Heart left ventricle (tissue), 13 donors: ENCODE measurements at regions not wholly inside any gene's neighbourhood (a gene's known extent, or its start where the extent isn't known, plus 50 kb on each side); places are given as distances from the start of the nearest gene placed in this dataset.

Experiments used
- POLR2A ChIP-seq, 2 donors: fragments of 450-650 bp; IDR thresholded peaks; one replicate each; pipeline ENCODE4 v1.6.1; 2017; ENCODE audit warnings: antibody characterized with exemption in 2 of 2, mild to moderate bottlenecking in 2 of 2, moderate library complexity in 2 of 2
- TF ChIP-seq, protein P1 (sequence below), 12 donors: fragments of 200-600 bp; sonication (generic) in 4 of 12; IDR thresholded peaks; one replicate each; pipeline versions ENCODE4 v1.5.0 to v1.8.0; 2018 to 2022; ENCODE audit warnings: antibody characterized with exemption in 12 of 12, mild to moderate bottlenecking in 5 of 12
- donor health status: ischemic (EF 13 %, LVEDD 7.1; RV severe dilation, severe dysfunction).
- donor health status: DM: no; HTN: yes; CAD: no.
- donor health status: DM: no; HTN: no; CAD: no.
- donor health status: ischemic (EF 25% LVEDD 6.9; RV normal size, moderate dysfunction).
- donor health status: ischemic (EF 25% LVEDD 5.7; RV mildly dilated, moderate dysfunction).
- donor health status: ischemic (EF 35%, LVEDD 5.7; RV mildly dilated, moderate dysfunction).
- donor health status: nonischemic (EF 11% LVEDD 7.7; RV severe dilation, severe dysfunction).
- donor health status: DM: yes; HTN: yes; CAD: no.
- donor health status: PGD.
- donor health status: ischemic (EF 29% LVEDD 5.4; RV normal size, mild dysfunction).
- donor health status: nonischemic (EF 23%, LVEDD 6.1; RV moderate dilation, normal function).

DNA sequence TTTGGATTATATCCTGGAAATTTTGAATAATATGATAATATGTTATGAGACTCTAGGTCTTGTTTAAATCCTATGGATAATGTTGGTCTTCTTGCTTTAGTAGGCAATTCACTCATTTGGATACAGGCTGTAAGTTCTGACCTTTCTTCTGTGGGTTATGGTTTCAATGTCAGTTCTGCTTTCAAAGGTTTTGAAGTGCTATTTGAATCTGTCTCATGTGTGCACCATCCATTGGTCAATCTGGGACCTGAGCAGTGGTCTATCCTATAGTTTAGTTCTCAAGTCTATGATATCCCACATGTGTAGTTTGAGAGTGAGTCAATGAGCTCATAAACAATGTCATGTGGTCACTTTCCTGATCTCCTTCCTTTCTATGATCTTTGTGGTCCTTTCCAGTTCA is 94.4 kb downstream of the RMI1 start:
- TF ChIP-seq, protein P1, sequence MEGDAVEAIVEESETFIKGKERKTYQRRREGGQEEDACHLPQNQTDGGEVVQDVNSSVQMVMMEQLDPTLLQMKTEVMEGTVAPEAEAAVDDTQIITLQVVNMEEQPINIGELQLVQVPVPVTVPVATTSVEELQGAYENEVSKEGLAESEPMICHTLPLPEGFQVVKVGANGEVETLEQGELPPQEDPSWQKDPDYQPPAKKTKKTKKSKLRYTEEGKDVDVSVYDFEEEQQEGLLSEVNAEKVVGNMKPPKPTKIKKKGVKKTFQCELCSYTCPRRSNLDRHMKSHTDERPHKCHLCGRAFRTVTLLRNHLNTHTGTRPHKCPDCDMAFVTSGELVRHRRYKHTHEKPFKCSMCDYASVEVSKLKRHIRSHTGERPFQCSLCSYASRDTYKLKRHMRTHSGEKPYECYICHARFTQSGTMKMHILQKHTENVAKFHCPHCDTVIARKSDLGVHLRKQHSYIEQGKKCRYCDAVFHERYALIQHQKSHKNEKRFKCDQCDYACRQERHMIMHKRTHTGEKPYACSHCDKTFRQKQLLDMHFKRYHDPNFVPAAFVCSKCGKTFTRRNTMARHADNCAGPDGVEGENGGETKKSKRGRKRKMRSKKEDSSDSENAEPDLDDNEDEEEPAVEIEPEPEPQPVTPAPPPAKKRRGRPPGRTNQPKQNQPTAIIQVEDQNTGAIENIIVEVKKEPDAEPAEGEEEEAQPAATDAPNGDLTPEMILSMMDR (IDR thresholded peaks at IDR 0.05), result no peak
- TF ChIP-seq POLR2A (IDR thresholded peaks at IDR 0.05), result no peak
